Lower lobe of right lung (tissue), 2 donors: ENCODE measurements at regions not wholly inside any gene's neighbourhood (a gene's known extent, or its start where the extent isn't known, plus 50 kb on each side); places are given as distances from the start of the nearest gene placed in this dataset.

Experiments used
- ATAC-seq, 2 donors: fragments of 200-7000 bp; cut with Tn5 transposase; one replicate each; pipeline ENCODE4 v1.9.1; 2020 to 2022; ENCODE audit warnings: mild to moderate bottlenecking in 2 of 2, moderate library complexity in 2 of 2
- DNase-seq: peaks from one replicate; pipeline ENCODE4 v3.0.0-alpha.2; 2020
- H3K27ac ChIP-seq: fragments of 200-600 bp; one replicate; pipeline ENCODE4 v1.8.0; 2022
- H3K27me3 ChIP-seq: fragments of 200-600 bp; one replicate; pipeline ENCODE4 v1.8.0; 2022; ENCODE audit warnings: low read depth
- H3K36me3 ChIP-seq: fragments of 200-600 bp; one replicate; pipeline ENCODE4 v1.8.0; 2022; ENCODE audit warnings: mild to moderate bottlenecking
- H3K4me1 ChIP-seq: fragments of 200-600 bp; one replicate; pipeline ENCODE4 v1.8.0; 2022
- H3K4me3 ChIP-seq: fragments of 200-600 bp; one replicate; pipeline ENCODE4 v1.8.0; 2022; ENCODE audit warnings: mild to moderate bottlenecking
- H3K9me3 ChIP-seq: fragments of 200-600 bp; one replicate; pipeline ENCODE4 v1.8.0; 2022
- intact Hi-C: fragments of 100-400 bp; cut with DNase I; formaldehyde crosslinking; loops from one replicate; pipeline ENCODE4 v1.11.0; 2022
- TF ChIP-seq, protein P1 (sequence below): fragments of 200-600 bp; IDR thresholded peaks from one replicate; pipeline ENCODE4 v1.8.0; 2022; ENCODE audit warnings: antibody characterized with exemption, mild to moderate bottlenecking
- donor health status: DM: no; HTN: yes; CAD: no; lungs with severe emphysema.

DNA sequence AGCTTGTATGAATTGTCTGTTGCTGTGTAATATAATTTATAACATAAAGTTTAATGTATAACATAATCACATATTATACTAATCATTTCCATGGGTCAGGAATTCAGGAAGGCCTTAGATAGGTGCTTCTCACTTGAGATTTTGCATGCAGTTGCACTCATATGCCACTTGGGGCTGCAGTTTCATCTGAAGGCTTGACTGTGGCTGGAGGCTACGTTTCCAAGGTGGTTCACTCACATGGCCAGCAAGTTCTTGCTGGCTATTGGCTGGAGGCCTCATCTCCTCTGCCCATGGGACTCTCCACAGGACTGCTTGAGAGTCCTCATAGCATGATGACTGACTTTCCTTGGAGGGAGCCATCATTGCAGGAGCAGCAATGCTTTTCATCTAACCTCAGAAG is 53.4 kb upstream of the STX18 start:
- TF ChIP-seq, protein P1, sequence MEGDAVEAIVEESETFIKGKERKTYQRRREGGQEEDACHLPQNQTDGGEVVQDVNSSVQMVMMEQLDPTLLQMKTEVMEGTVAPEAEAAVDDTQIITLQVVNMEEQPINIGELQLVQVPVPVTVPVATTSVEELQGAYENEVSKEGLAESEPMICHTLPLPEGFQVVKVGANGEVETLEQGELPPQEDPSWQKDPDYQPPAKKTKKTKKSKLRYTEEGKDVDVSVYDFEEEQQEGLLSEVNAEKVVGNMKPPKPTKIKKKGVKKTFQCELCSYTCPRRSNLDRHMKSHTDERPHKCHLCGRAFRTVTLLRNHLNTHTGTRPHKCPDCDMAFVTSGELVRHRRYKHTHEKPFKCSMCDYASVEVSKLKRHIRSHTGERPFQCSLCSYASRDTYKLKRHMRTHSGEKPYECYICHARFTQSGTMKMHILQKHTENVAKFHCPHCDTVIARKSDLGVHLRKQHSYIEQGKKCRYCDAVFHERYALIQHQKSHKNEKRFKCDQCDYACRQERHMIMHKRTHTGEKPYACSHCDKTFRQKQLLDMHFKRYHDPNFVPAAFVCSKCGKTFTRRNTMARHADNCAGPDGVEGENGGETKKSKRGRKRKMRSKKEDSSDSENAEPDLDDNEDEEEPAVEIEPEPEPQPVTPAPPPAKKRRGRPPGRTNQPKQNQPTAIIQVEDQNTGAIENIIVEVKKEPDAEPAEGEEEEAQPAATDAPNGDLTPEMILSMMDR = no peak

DNA sequence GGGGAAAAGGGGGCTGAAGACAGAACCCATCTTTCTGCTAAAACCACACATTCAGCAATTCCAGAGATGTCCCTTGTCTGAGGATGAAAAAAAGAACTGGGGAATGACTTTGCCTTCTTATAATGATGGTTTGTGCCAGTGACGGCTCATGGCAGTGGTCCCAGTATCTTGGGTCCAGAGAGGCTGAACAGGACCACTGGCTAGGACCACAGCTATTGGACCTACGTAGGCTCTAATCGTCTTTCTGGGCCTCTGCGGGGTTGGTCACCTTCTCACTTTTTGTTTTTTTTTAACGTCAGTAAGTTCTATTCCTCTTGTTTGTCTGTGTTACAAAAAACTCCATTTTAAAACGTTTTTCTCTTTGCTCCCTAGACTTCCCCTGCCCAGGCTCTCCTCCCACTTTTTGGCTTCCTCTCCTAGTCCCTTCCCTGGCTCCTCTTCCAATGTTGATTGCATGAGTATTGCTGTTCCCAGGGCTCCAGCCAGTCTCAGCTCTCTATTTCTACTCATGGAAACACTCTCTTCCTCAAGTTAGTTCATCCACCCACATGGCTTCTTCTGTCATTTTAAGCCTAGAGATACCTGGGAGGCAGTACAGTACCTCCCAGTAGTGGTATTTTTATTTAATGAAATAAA is 52.6 kb upstream of the STX18 start:
- no peak for ATAC-seq
- Histone ChIP-seq H3K9me3 (peaks cover 15% of the 10 kb centered on the region), H3K36me3 (no peaks in the 10 kb centered on the region), H3K27ac (no peak overlapping the region), H3K27me3 (no peaks in the 10 kb centered on the region), H3K4me1 (no peaks in the 10 kb centered on the region), H3K4me3 (no peak overlapping the region)
- intact Hi-C loops = no loop called here
- TF ChIP-seq, protein P1 = no peak
- no peak for DNase-seq

More for the DNA sequence above, 53.4 kb upstream of the STX18 start:
- no peak overlapping the region for H3K4me3 ChIP-seq
- DNase-seq = no peak
- no peaks in the 10 kb centered on the region for H3K4me1 ChIP-seq
- H3K27me3 ChIP-seq = no peaks in the 10 kb centered on the region
- H3K27ac ChIP-seq = no peak overlapping the region
- no peaks in the 10 kb centered on the region for H3K36me3 ChIP-seq
- ATAC-seq = no peak
- intact Hi-C loops = no loop called here
- peaks cover 15% of the 10 kb centered on the region for H3K9me3 ChIP-seq

DNA sequence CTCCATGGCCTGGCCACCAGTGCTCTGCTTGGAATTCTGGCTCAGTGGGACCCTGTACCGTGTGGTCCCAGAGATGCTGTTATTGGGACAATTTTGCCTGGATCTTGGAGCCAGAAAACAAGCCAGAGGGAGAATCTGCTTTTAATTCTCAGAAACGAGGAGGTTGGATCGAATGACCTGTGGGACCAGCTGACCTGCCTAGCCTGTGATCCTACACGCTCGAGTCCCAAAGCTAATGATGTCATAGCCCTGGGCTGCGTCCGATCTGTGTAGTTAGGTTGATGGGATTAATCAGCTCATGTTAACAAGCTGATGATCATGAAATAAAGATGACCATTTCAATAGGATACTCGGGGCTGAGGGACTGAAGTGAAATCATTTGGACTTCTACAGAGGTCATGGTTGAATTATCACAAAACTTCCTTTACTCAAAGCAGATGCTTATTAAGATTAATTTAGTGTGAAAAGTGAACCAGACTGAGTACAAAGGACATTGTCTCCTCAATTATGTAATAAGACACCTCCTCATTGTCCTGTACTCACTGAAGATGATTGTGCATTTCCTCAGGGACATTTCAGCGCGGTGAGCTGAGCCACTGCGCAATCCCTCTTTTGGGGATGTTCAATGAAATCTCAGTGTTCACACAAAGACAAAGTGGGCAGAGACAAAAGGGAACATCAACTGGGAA is 51.9 kb upstream of the STX18 start:
- H3K27ac ChIP-seq = no peak overlapping the region
- H3K27me3 ChIP-seq = no peaks in the 10 kb centered on the region
- ATAC-seq = no peak
- H3K9me3 ChIP-seq = peaks cover 15% of the 10 kb centered on the region
- intact Hi-C loops = no loop called here
- H3K36me3 ChIP-seq = no peaks in the 10 kb centered on the region
- no peak for DNase-seq
- H3K4me1 ChIP-seq = no peaks in the 10 kb centered on the region
- H3K4me3 ChIP-seq = no peak overlapping the region
- TF ChIP-seq, protein P1 = no peak

GRCh38 chr4:4592414-4592813 is 50.6 kb upstream of the STX18 start:
- no peak for ATAC-seq
- TF ChIP-seq, protein P1 = no peak
- peaks cover 15% of the 10 kb centered on the region for H3K9me3 ChIP-seq
- H3K27ac ChIP-seq = no peak overlapping the region
- H3K4me1 ChIP-seq = no peaks in the 10 kb centered on the region
- H3K27me3 ChIP-seq = no peaks in the 10 kb centered on the region
- no peaks in the 10 kb centered on the region for H3K36me3 ChIP-seq
- H3K4me3 ChIP-seq = no peak overlapping the region
- intact Hi-C loops = no loop called here
- no peak for DNase-seq
